SU-DHL-6 (cell line): ENCODE measurements at regions not wholly inside any gene's neighbourhood (a gene's known extent, or its start where the extent isn't known, plus 50 kb on each side); places are given as distances from the start of the nearest gene placed in this dataset.

Experiments used
- H2AFZ ChIP-seq: fragments of 200-600 bp; sonication (generic); 2 replicates; pipeline ENCODE4 v1.6.1; 2014; ENCODE audit warnings: low read depth, mild to moderate bottlenecking, moderate library complexity, mixed read lengths, antibody characterized with exemption, low read length; ENCODE audit not compliant: severe bottlenecking
- H3F3A ChIP-seq: fragments of 200-600 bp; shearing (Covaris generic); 2 replicates; pipeline ENCODE4 v1.6.0; 2016; ENCODE audit warnings: antibody characterized with exemption, mild to moderate bottlenecking; ENCODE audit not compliant: insufficient read depth
- H3K27ac ChIP-seq: fragments of 200-600 bp; sonication (generic); 2 replicates; pipeline ENCODE4 v1.5.1; 2016; ENCODE audit warnings: low read depth, mild to moderate bottlenecking, low read length, moderate library complexity, mixed read lengths
- H3K27me3 ChIP-seq: fragments of 200-600 bp; sonication (generic), shearing (Covaris generic); 2 replicates; pipeline ENCODE4 v1.6.0; 2014; ENCODE audit warnings: mild to moderate bottlenecking, low read length
- H3K36me3 ChIP-seq: fragments of 200-600 bp; sonication (generic); 2 replicates; pipeline ENCODE4 v1.6.1; 2014; ENCODE audit warnings: mild to moderate bottlenecking, low read length, mixed read lengths
- H3K4me2 ChIP-seq: fragments of 300-600, 200-600 bp; shearing (Covaris generic), sonication (generic); 2 replicates; pipeline ENCODE4 v1.6.0; 2014; ENCODE audit warnings: low read length, low read depth, mild to moderate bottlenecking; ENCODE audit not compliant: poor library complexity, severe bottlenecking
- H3K4me3 ChIP-seq: fragments of 200-600 bp; sonication (generic); 2 replicates; pipeline ENCODE4 v1.5.1; 2014; ENCODE audit warnings: antibody characterized with exemption, low read length, mild to moderate bottlenecking, mixed read lengths; ENCODE audit not compliant: insufficient read depth, poor library complexity, severe bottlenecking
- H3K79me2 ChIP-seq: fragments of 200-600 bp; sonication (generic); 2 replicates; pipeline ENCODE4 v1.6.1; 2014; ENCODE audit warnings: mild to moderate bottlenecking, low read length, moderate library complexity; ENCODE audit not compliant: insufficient read depth
- H3K9ac ChIP-seq: fragments of 200-600 bp; sonication (generic); 2 replicates; pipeline ENCODE4 v1.7.0; 2014; ENCODE audit warnings: mild to moderate bottlenecking, low read length
- H3K9me2 ChIP-seq: fragments of 200-600 bp; sonication (generic); replicated peaks from 2 replicates; pipeline ENCODE4 v1.6.1; 2014; ENCODE audit warnings: low read length; ENCODE audit not compliant: insufficient read depth
- H3K9me3 ChIP-seq: fragments of 200-600 bp; sonication (generic); 2 replicates; pipeline ENCODE4 v1.6.1; 2014; ENCODE audit warnings: low read length, mixed read lengths; ENCODE audit not compliant: insufficient read depth
- H4K20me1 ChIP-seq: fragments of 200-600 bp; sonication (generic); 2 replicates; pipeline ENCODE4 v1.6.1; 2014; ENCODE audit warnings: low read depth, mild to moderate bottlenecking, antibody characterized with exemption, low read length, moderate library complexity, mixed read lengths
- EZH2phosphoT487 ChIP-seq: fragments of 200-600 bp; sonication (generic), shearing (Covaris generic); conservative IDR thresholded peaks from 2 replicates; pipeline ENCODE4 v1.6.1; 2018; ENCODE audit warnings: mild to moderate bottlenecking, antibody characterized with exemption, low read length, moderate library complexity, mixed read lengths
- TF ChIP-seq, protein P1 (sequence below): fragments of 200-600 bp; sonication (generic); IDR thresholded peaks from one replicate; pipeline ENCODE4 v1.5.1; 2017; ENCODE audit warnings: antibody characterized with exemption, mild to moderate bottlenecking, low read length, moderate library complexity; ENCODE audit not compliant: insufficient read depth, poor library complexity, severe bottlenecking

- Histone ChIP-seq H3K9me3 (no peaks in the 10 kb centered on the region), H3K9ac (no peak overlapping the region), H3K4me3 (no peak overlapping the region), H3K36me3 (no peaks in the 10 kb centered on the region), H3K79me2 (no peaks in the 10 kb centered on the region), H3K9me2 (no peaks in the 10 kb centered on the region), H3F3A (no peaks in the 10 kb centered on the region), H3K4me2 (no peak overlapping the region), H3K27me3 (no peaks in the 10 kb centered on the region), H2AFZ (no peak overlapping the region), H3K27ac (no peak overlapping the region), H4K20me1 (no peaks in the 10 kb centered on the region)
- TF ChIP-seq, protein P1, sequence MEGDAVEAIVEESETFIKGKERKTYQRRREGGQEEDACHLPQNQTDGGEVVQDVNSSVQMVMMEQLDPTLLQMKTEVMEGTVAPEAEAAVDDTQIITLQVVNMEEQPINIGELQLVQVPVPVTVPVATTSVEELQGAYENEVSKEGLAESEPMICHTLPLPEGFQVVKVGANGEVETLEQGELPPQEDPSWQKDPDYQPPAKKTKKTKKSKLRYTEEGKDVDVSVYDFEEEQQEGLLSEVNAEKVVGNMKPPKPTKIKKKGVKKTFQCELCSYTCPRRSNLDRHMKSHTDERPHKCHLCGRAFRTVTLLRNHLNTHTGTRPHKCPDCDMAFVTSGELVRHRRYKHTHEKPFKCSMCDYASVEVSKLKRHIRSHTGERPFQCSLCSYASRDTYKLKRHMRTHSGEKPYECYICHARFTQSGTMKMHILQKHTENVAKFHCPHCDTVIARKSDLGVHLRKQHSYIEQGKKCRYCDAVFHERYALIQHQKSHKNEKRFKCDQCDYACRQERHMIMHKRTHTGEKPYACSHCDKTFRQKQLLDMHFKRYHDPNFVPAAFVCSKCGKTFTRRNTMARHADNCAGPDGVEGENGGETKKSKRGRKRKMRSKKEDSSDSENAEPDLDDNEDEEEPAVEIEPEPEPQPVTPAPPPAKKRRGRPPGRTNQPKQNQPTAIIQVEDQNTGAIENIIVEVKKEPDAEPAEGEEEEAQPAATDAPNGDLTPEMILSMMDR: no peak
- no peak for TF ChIP-seq EZH2phosphoT487
These were observed 136.5 kb downstream of the PJA1 start for GRCh38 chrX:69028761-69029120.

DNA sequence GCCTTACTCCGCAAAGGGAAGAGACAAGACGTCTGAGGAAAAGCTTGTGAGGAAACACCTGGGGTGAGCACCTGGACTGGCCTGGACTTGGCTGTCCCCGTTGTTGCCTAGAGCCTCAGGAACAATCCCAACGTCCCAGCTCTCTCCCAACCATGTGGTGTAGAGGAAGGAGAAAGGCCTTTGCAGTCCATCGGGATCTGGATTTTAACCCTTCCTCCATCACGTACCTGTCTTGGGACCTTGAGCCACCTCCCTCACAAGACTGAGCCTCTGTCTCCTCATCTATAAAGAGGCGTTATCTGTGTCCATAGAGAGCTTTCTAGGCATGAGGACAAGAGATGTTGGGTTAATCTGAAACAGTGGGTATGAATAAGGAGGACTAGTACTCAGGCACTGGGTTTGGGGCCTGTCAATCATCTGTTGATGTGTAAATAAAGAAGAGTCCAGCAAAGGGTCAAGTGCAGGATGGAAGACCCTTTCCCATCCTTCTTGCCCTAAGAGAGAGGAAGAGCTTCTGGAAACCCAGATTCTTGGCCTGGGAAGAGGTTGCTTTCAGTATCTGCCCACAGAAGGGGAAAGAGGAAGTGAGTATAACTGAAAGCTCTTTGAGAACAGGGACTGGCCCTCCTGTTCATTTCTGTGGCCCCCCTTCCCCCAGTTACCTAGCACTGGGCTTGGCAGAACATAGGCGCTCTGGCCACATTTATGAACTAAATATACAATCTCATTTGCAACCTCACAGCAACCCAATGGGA, 137.1 kb downstream of the PJA1 start:
- Histone ChIP-seq H3K27me3 (no peaks in the 10 kb centered on the region), H3F3A (no peaks in the 10 kb centered on the region), H2AFZ (no peak overlapping the region), H3K4me2 (no peak overlapping the region), H3K27ac (no peak overlapping the region), H3K9me3 (no peaks in the 10 kb centered on the region), H4K20me1 (no peaks in the 10 kb centered on the region), H3K79me2 (no peaks in the 10 kb centered on the region), H3K36me3 (no peaks in the 10 kb centered on the region), H3K9ac (no peak overlapping the region), H3K4me3 (no peak overlapping the region), H3K9me2 (no peaks in the 10 kb centered on the region)
- TF ChIP-seq EZH2phosphoT487: no peak
- TF ChIP-seq, protein P1: no peak

- Histone ChIP-seq H3K9me3 (no peaks in the 10 kb centered on the region), H4K20me1 (no peaks in the 10 kb centered on the region), H3F3A (no peaks in the 10 kb centered on the region), H3K27me3 (no peaks in the 10 kb centered on the region), H3K9me2 (no peaks in the 10 kb centered on the region), H3K79me2 (no peaks in the 10 kb centered on the region), H3K36me3 (no peaks in the 10 kb centered on the region), H3K27ac (no peak overlapping the region), H3K4me3 (no peak overlapping the region), H3K4me2 (no peak overlapping the region), H3K9ac (no peak overlapping the region), H2AFZ (no peak overlapping the region)
- TF ChIP-seq EZH2phosphoT487: no peak
- TF ChIP-seq, protein P1: no peak
These were observed 137.9 kb downstream of the PJA1 start for GRCh38 chrX:69027181-69028005.
